ENCODE measurements at regions not wholly inside any gene's neighbourhood (a gene's known extent, or its start where the extent isn't known, plus 50 kb on each side); places are given as distances from the start of the nearest gene placed in this dataset.

- no peak overlapping the region for H3K27ac ChIP-seq
- TF ChIP-seq CTCF (conservative IDR thresholded peaks at IDR 0.05): no peak
Observed at GRCh38 chr20:57031867-57032355, 234.5 kb downstream of the BMP7 start.

GRCh38 chr20:57032847-57033246 is 233.6 kb downstream of the BMP7 start:
- TF ChIP-seq CTCF (conservative IDR thresholded peaks at IDR 0.05) (no peak), ZFX (IDR thresholded peaks at IDR 0.05) (no peak)
- H3K27ac ChIP-seq: no peak overlapping the region

GRCh38 chr20:57034001-57034400 is 232.4 kb downstream of the BMP7 start:
- no peak overlapping the region for H3K27ac ChIP-seq
- no peak for TF ChIP-seq CTCF (conservative IDR thresholded peaks at IDR 0.05)
- TF ChIP-seq ZFX (IDR thresholded peaks at IDR 0.05): no peak

GRCh38 chr20:57037689-57038088 is 228.8 kb downstream of the BMP7 start:
- H3K27ac ChIP-seq: no peak overlapping the region
- TF ChIP-seq CTCF (conservative IDR thresholded peaks at IDR 0.05) (no peak), ZFX (IDR thresholded peaks at IDR 0.05) (no peak)

GRCh38 chr20:57038608-57039440 is 227.6 kb downstream of the BMP7 start:
- no peak for TF ChIP-seq CTCF (conservative IDR thresholded peaks at IDR 0.05)
- no peak for TF ChIP-seq ZFX (IDR thresholded peaks at IDR 0.05)
- no peak overlapping the region for H3K27ac ChIP-seq

- TF ChIP-seq ZFX (IDR thresholded peaks at IDR 0.05) (no peak), CTCF (conservative IDR thresholded peaks at IDR 0.05) (no peak)
- no peak overlapping the region for H3K27ac ChIP-seq
Observed at GRCh38 chr20:57040466-57040865, 226.0 kb downstream of the BMP7 start.

- H3K27ac ChIP-seq: no peak overlapping the region
- TF ChIP-seq CTCF (conservative IDR thresholded peaks at IDR 0.05) (no peak), ZFX (IDR thresholded peaks at IDR 0.05) (no peak)
Observed at GRCh38 chr20:57040924-57041323, 225.5 kb downstream of the BMP7 start.
